IMR-90 (cell line): ENCODE measurements at regions not wholly inside any gene's neighbourhood (a gene's known extent, or its start where the extent isn't known, plus 50 kb on each side); places are given as distances from the start of the nearest gene placed in this dataset. TPM values are rescaled to one million over a fixed set of nuclear protein-coding genes. Genes with fewer than 3 reads are reported as not detected.

Experiments used
- microRNA-seq, 2 experiments: library from miRNA; stranded (forward) in 1 of 2; unstranded in 1 of 2; fragments of 10-50 nt in 1 of 2; fragments of <30 nt in 1 of 2; gene quantifications in 1 of 2; microRNA quantifications in 1 of 2; one replicate each; pipeline versions ENCODE3 to v1.1.0; 2013 to 2020; ENCODE audit not compliant: insufficient read depth in 1 of 2, insufficient read length in 1 of 2, unreplicated experiment in 1 of 2
- small RNA-seq, 5 experiments: library from RNA; depleted of rRNA; stranded (forward); fragments of <200 nt; gene quantifications; one replicate each; pipeline ENCODE3, GENCODE V24; 2012

Small RNA genes lying in the stretch of these regions (microRNA-seq; reads per million reads assigned to microRNA genes)
- not detected for gene AC100767.1 (ENCODE audit: insufficient read depth, insufficient read length)
- gene MIR8054 (ENCODE audit: insufficient read depth in 1 of 2, insufficient read length in 1 of 2, unreplicated experiment in 1 of 2): 0 reads per million in 2 experiments
- not detected for gene RNU6-783P (ENCODE audit: insufficient read depth, insufficient read length)

Small RNA genes lying in the stretch of these regions (small RNA-seq; reads per million reads assigned to genes)
- gene AC100767.1 (0 reads per million in 5 experiments), gene MIR8054 (0 reads per million in 5 experiments), gene RNU6-783P (0 to 1.2 (median 0) reads per million in 5 experiments)
